Transverse colon (tissue), 4 donors: ENCODE measurements at regions not wholly inside any gene's neighbourhood (a gene's known extent, or its start where the extent isn't known, plus 50 kb on each side); places are given as distances from the start of the nearest gene placed in this dataset.

Source experiments
- EP300 ChIP-seq: sonication (generic); formaldehyde crosslinking; IDR thresholded peaks from one replicate; pipeline ENCODE4 v1.6.1; 2017; ENCODE audit warnings: antibody characterized with exemption, low read depth
- POLR2AphosphoS5 ChIP-seq, 3 donors: sonication (generic); formaldehyde crosslinking; IDR thresholded peaks; one replicate each; pipeline ENCODE4 v1.6.1; 2016; ENCODE audit warnings: antibody characterized with exemption in 3 of 3
- TF ChIP-seq, protein P1 (sequence below), 5 experiments: fragments of 200-600 bp in 3 of 5; fragments of 450-650 bp in 2 of 5; sonication (generic) in 3 of 5; IDR thresholded peaks; 1 replicate in 2 of 5; 2 replicates in 3 of 5; pipeline ENCODE4 v1.5.1; 2016 to 2017; ENCODE audit warnings: antibody characterized with exemption in 5 of 5, inconsistent platforms in 3 of 5, mild to moderate bottlenecking in 2 of 5, moderate library complexity in 1 of 5

GRCh38 chr20:11255860-11256259 is 582.1 kb upstream of the JAG1 start:
- TF ChIP-seq POLR2AphosphoS5 (IDR thresholded peaks at IDR 0.05) (no peak), EP300 (no peak)
- TF ChIP-seq, protein P1, sequence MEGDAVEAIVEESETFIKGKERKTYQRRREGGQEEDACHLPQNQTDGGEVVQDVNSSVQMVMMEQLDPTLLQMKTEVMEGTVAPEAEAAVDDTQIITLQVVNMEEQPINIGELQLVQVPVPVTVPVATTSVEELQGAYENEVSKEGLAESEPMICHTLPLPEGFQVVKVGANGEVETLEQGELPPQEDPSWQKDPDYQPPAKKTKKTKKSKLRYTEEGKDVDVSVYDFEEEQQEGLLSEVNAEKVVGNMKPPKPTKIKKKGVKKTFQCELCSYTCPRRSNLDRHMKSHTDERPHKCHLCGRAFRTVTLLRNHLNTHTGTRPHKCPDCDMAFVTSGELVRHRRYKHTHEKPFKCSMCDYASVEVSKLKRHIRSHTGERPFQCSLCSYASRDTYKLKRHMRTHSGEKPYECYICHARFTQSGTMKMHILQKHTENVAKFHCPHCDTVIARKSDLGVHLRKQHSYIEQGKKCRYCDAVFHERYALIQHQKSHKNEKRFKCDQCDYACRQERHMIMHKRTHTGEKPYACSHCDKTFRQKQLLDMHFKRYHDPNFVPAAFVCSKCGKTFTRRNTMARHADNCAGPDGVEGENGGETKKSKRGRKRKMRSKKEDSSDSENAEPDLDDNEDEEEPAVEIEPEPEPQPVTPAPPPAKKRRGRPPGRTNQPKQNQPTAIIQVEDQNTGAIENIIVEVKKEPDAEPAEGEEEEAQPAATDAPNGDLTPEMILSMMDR (IDR thresholded peaks at IDR 0.05) = no peak
